ENCODE measurements at regions not wholly inside any gene's neighbourhood (a gene's known extent, or its start where the extent isn't known, plus 50 kb on each side); places are given as distances from the start of the nearest gene placed in this dataset.

- no peaks in the 10 kb centered on the region for H3K4me1 Mint-ChIP-seq
- peaks cover 5% of the 10 kb centered on the region for H3K27me3 Mint-ChIP-seq
- H3K9me3 Mint-ChIP-seq: no peaks in the 10 kb centered on the region
- no peak overlapping the region for H3K27ac Mint-ChIP-seq
- no peaks in the 10 kb centered on the region for H3K36me3 Mint-ChIP-seq
- no peak overlapping the region for H3K4me3 Mint-ChIP-seq
Measured at GRCh38 chr18:24548583-24548982, 88.1 kb downstream of the HRH4 start.

- H3K4me3 Mint-ChIP-seq: no peak overlapping the region
- no peaks in the 10 kb centered on the region for H3K36me3 Mint-ChIP-seq
- H3K27me3 Mint-ChIP-seq: peaks cover 2% of the 10 kb centered on the region
- no peaks in the 10 kb centered on the region for H3K9me3 Mint-ChIP-seq
- H3K4me1 Mint-ChIP-seq: no peaks in the 10 kb centered on the region
- H3K27ac Mint-ChIP-seq: no peak overlapping the region
Measured at GRCh38 chr18:24552218-24552617, 91.8 kb downstream of the HRH4 start.

- no peak overlapping the region for H3K27ac Mint-ChIP-seq
- H3K36me3 Mint-ChIP-seq: no peaks in the 10 kb centered on the region
- no peak overlapping the region for H3K4me3 Mint-ChIP-seq
- H3K9me3 Mint-ChIP-seq: no peaks in the 10 kb centered on the region
- H3K27me3 Mint-ChIP-seq: peaks cover 4% of the 10 kb centered on the region
- peaks cover 0 to 1% (median 0%) of the 10 kb centered on the region in 3 donors for H3K4me1 Mint-ChIP-seq
Measured at GRCh38 chr18:24553571-24554285, 93.3 kb downstream of the HRH4 start.

GRCh38 chr18:24558403-24558802 is 98.0 kb downstream of the HRH4 start:
- H3K27ac Mint-ChIP-seq: no peak overlapping the region
- H3K27me3 Mint-ChIP-seq: peaks cover 8% of the 10 kb centered on the region
- peaks cover 0 to 2% (median 0%) of the 10 kb centered on the region in 3 donors for H3K9me3 Mint-ChIP-seq
- peaks cover 0 to 1% (median 0%) of the 10 kb centered on the region in 3 donors for H3K4me1 Mint-ChIP-seq
- H3K36me3 Mint-ChIP-seq: no peaks in the 10 kb centered on the region
- H3K4me3 Mint-ChIP-seq: no peak overlapping the region

GRCh38 chr18:24559526-24559925 is 99.1 kb downstream of the HRH4 start:
- Mint-ChIP-seq H3K4me3 (no peak overlapping the region), H3K4me1 (peaks cover 0 to 1% (median 0%) of the 10 kb centered on the region in 3 donors), H3K36me3 (no peaks in the 10 kb centered on the region), H3K9me3 (peaks cover 0 to 2% (median 0%) of the 10 kb centered on the region in 3 donors), H3K27ac (no peak overlapping the region), H3K27me3 (peaks cover 6% of the 10 kb centered on the region)

GRCh38 chr18:24560511-24560981 is 100.1 kb downstream of the HRH4 start:
- H3K9me3 Mint-ChIP-seq: peaks cover 0 to 2% (median 0%) of the 10 kb centered on the region in 3 donors
- no peaks in the 10 kb centered on the region for H3K36me3 Mint-ChIP-seq
- peak overlapping the region in 1 of 3 donors; percentile 33 for H3K27ac Mint-ChIP-seq
- no peak overlapping the region for H3K4me3 Mint-ChIP-seq
- peaks cover 0 to 1% (median 0%) of the 10 kb centered on the region in 3 donors for H3K4me1 Mint-ChIP-seq
- H3K27me3 Mint-ChIP-seq: peaks cover 6% of the 10 kb centered on the region

GRCh38 chr18:24561369-24561965 is 101.0 kb downstream of the HRH4 start:
- Mint-ChIP-seq H3K27ac (no peak overlapping the region), H3K27me3 (peaks cover 6% of the 10 kb centered on the region), H3K9me3 (peaks cover 0 to 2% (median 0%) of the 10 kb centered on the region in 3 donors), H3K4me1 (peaks cover 0 to 1% (median 0%) of the 10 kb centered on the region in 3 donors), H3K4me3 (no peak overlapping the region), H3K36me3 (no peaks in the 10 kb centered on the region)

GRCh38 chr18:24567199-24567598 is 106.8 kb downstream of the HRH4 start:
- H3K36me3 Mint-ChIP-seq: no peaks in the 10 kb centered on the region
- H3K9me3 Mint-ChIP-seq: peaks cover 0 to 2% (median 2%) of the 10 kb centered on the region in 3 donors
- no peak overlapping the region for H3K4me3 Mint-ChIP-seq
- peaks cover 4% of the 10 kb centered on the region for H3K27me3 Mint-ChIP-seq
- H3K4me1 Mint-ChIP-seq: no peaks in the 10 kb centered on the region
- H3K27ac Mint-ChIP-seq: no peak overlapping the region

- Mint-ChIP-seq H3K27ac (no peak overlapping the region), H3K4me3 (no peak overlapping the region), H3K9me3 (peaks cover 6 to 16% (median 6%) of the 10 kb centered on the region in 3 donors), H3K4me1 (no peaks in the 10 kb centered on the region), H3K27me3 (peaks cover 4% of the 10 kb centered on the region), H3K36me3 (peaks cover 2% of the 10 kb centered on the region)
Measured at GRCh38 chr18:24570716-24571115, 110.3 kb downstream of the HRH4 start.

- H3K27ac Mint-ChIP-seq: no peak overlapping the region
Measured at GRCh38 chr18:24582771-24583170, 122.3 kb downstream of the HRH4 start.

GRCh38 chr18:24584205-24584604 is 123.8 kb downstream of the HRH4 start:
- H3K4me3 Mint-ChIP-seq: no peak overlapping the region
- peaks cover 2% of the 10 kb centered on the region for H3K36me3 Mint-ChIP-seq
- peaks cover 0 to 3% (median 0%) of the 10 kb centered on the region in 3 donors for H3K9me3 Mint-ChIP-seq
- peaks cover 2% of the 10 kb centered on the region for H3K27me3 Mint-ChIP-seq
- H3K27ac Mint-ChIP-seq: no peak overlapping the region
- no peaks in the 10 kb centered on the region for H3K4me1 Mint-ChIP-seq

More at GRCh38 chr18:24582771-24583170, 122.3 kb downstream of the HRH4 start:
- Mint-ChIP-seq H3K4me3 (no peak overlapping the region), H3K36me3 (peaks cover 2% of the 10 kb centered on the region), H3K4me1 (no peaks in the 10 kb centered on the region), H3K27me3 (peaks cover 2% of the 10 kb centered on the region), H3K9me3 (peaks cover 0 to under 1% (median 0%) of the 10 kb centered on the region in 3 donors)

- H3K9me3 Mint-ChIP-seq: peaks cover 0 to 3% (median 0%) of the 10 kb centered on the region in 3 donors
- no peaks in the 10 kb centered on the region for H3K4me1 Mint-ChIP-seq
- peaks cover 2% of the 10 kb centered on the region for H3K27me3 Mint-ChIP-seq
- no peak overlapping the region for H3K27ac Mint-ChIP-seq
- H3K36me3 Mint-ChIP-seq: peaks cover 2% of the 10 kb centered on the region
- no peak overlapping the region for H3K4me3 Mint-ChIP-seq
Measured at GRCh38 chr18:24584813-24585212, 124.4 kb downstream of the HRH4 start.

- Mint-ChIP-seq H3K27me3 (peaks cover 2% of the 10 kb centered on the region), H3K9me3 (peaks cover 0 to 3% (median 0%) of the 10 kb centered on the region in 3 donors), H3K27ac (no peak overlapping the region), H3K4me3 (no peak overlapping the region), H3K36me3 (no peaks in the 10 kb centered on the region), H3K4me1 (no peaks in the 10 kb centered on the region)
Measured at GRCh38 chr18:24585996-24586566, 125.6 kb downstream of the HRH4 start.

- H3K4me1 Mint-ChIP-seq: no peaks in the 10 kb centered on the region
- no peaks in the 10 kb centered on the region for H3K36me3 Mint-ChIP-seq
- no peak overlapping the region for H3K4me3 Mint-ChIP-seq
- no peak overlapping the region for H3K27ac Mint-ChIP-seq
- peaks cover 2% of the 10 kb centered on the region for H3K27me3 Mint-ChIP-seq
- H3K9me3 Mint-ChIP-seq: peaks cover 0 to 3% (median 0%) of the 10 kb centered on the region in 3 donors
Measured at GRCh38 chr18:24586662-24587360, 126.4 kb downstream of the HRH4 start.

GRCh38 chr18:24588440-24588839 is 128.0 kb downstream of the HRH4 start:
- H3K4me3 Mint-ChIP-seq: no peak overlapping the region
- peaks cover 2% of the 10 kb centered on the region for H3K27me3 Mint-ChIP-seq
- H3K9me3 Mint-ChIP-seq: peaks cover 0 to 3% (median 0%) of the 10 kb centered on the region in 3 donors
- H3K36me3 Mint-ChIP-seq: no peaks in the 10 kb centered on the region
- H3K4me1 Mint-ChIP-seq: no peaks in the 10 kb centered on the region
- H3K27ac Mint-ChIP-seq: no peak overlapping the region
